COR-L47 (cell line): ENCODE measurements at regions not wholly inside any gene's neighbourhood (a gene's known extent, or its start where the extent isn't known, plus 50 kb on each side); places are given as distances from the start of the nearest gene placed in this dataset.

Source experiments
- DNase-seq: peaks from one replicate; lab custom pipeline; 2025; lab: John Stamatoyannopoulos, UW

- DNase-seq: no peak
These were observed 94.9 kb downstream of the RIPK4 start for GRCh38 chr21:41671859-41672542.

GRCh38 chr21:41671212-41671762 is 95.6 kb downstream of the RIPK4 start:
- no peak for DNase-seq

GRCh38 chr21:41670056-41670805 is 96.6 kb downstream of the RIPK4 start:
- no peak for DNase-seq

- no peak for DNase-seq
These were observed 97.4 kb downstream of the RIPK4 start for GRCh38 chr21:41669533-41669830.

- no peak for DNase-seq
These were observed 97.9 kb downstream of the RIPK4 start for GRCh38 chr21:41668686-41669532.

- no peak for DNase-seq
These were observed 98.8 kb downstream of the RIPK4 start for GRCh38 chr21:41668051-41668541.

GRCh38 chr21:41667136-41667535 is 99.7 kb downstream of the RIPK4 start:
- DNase-seq: no peak

GRCh38 chr21:41666641-41667081 is 100.2 kb downstream of the RIPK4 start:
- DNase-seq: no peak

GRCh38 chr21:41665766-41666595 is 100.9 kb downstream of the RIPK4 start:
- DNase-seq: no peak

- no peak for DNase-seq
These were observed 101.7 kb downstream of the RIPK4 start for GRCh38 chr21:41664881-41665765.

- DNase-seq: no peak
These were observed 102.8 kb downstream of the RIPK4 start for GRCh38 chr21:41663805-41664788.

- no peak for DNase-seq
These were observed 104.1 kb downstream of the RIPK4 start for GRCh38 chr21:41662761-41663160.

- DNase-seq: no peak
These were observed 104.7 kb downstream of the RIPK4 start for GRCh38 chr21:41662161-41662560.

- DNase-seq: no peak
These were observed 106.1 kb downstream of the RIPK4 start for GRCh38 chr21:41660748-41661147.

GRCh38 chr21:41659791-41660560 is 106.9 kb downstream of the RIPK4 start:
- no peak for DNase-seq

GRCh38 chr21:41656946-41657525 is 109.8 kb downstream of the RIPK4 start:
- no peak for DNase-seq

GRCh38 chr21:41655259-41655658 is 111.6 kb downstream of the RIPK4 start:
- no peak for DNase-seq

- DNase-seq: no peak
These were observed 112.8 kb downstream of the RIPK4 start for GRCh38 chr21:41653954-41654491.
